GM12878 (cell line): ENCODE measurements at regions not wholly inside any gene's neighbourhood (a gene's known extent, or its start where the extent isn't known, plus 50 kb on each side); places are given as distances from the start of the nearest gene placed in this dataset.

Experiments used
- ATAC-seq: fragments of 200-7000 bp; cut with Tn5 transposase; 3 replicates; pipeline ENCODE4 v1.9.1; 2020; ENCODE audit warnings: mild to moderate bottlenecking, moderate library complexity
- BruUV-seq: library from RNA; stranded (reverse); fragments of 400-500 nt; replicated peaks from 2 replicates; lab custom pipeline; 2021; lab: Mats Ljungman, UMichigan
- CTCF ChIA-PET: fragments of 300-600 bp; sonication (Branson Sonifier 250); formaldehyde crosslinking; extraction: SDS; loops from one replicate; lab custom pipeline; 2021; ENCODE audit warnings: inconsistent platforms; lab: Yijun Ruan, JAX
- POLR2A ChIA-PET: fragments of 350-600 bp; formaldehyde crosslinking; extraction: SDS; loops from one replicate; lab custom pipeline; 2021; ENCODE audit warnings: inconsistent platforms; lab: Charles Lee
- RAD21 ChIA-PET: fragments of 300-600 bp; sonication (Branson Sonifier 250); formaldehyde crosslinking; loops from one replicate; lab custom pipeline; 2023; ENCODE audit warnings: antibody characterized with exemption; ENCODE audit not compliant: unreplicated experiment; lab: Charles Lee
- SMC1A ChIA-PET: fragments of 300-600 bp; sonication (Branson Sonifier 250); formaldehyde crosslinking; loops from one replicate; lab custom pipeline; 2023; ENCODE audit not compliant: unreplicated experiment, uncharacterized antibody; lab: Charles Lee
- DNase-seq: peaks from one replicate; pipeline ENCODE4 v3.0.0-alpha.2; 2011; ENCODE audit warnings: low read depth, low spot score
- FAIRE-seq: peaks from 3 replicates; lab custom pipeline; 2011; peaks lifted over from hg19 to GRCh38; lab: Jason Lieb, UNC
- H2AFZ ChIP-seq: 2 replicates; pipeline ENCODE4 v1.6.0; 2011; ENCODE audit warnings: low read depth, low read length, control low read depth; ENCODE audit not compliant: control insufficient read depth
- H3K27ac ChIP-seq: 2 replicates; pipeline ENCODE4 v1.5.1; 2011; ENCODE audit warnings: control low read depth; ENCODE audit not compliant: control insufficient read depth, insufficient read depth
- H3K27me3 ChIP-seq, 2 experiments: replicated peaks in 1 of 2; 2 replicates each; pipeline versions ENCODE4 v1.6.0 to v1.6.1; 2011; ENCODE audit warnings: low read length in 1 of 2; ENCODE audit not compliant: control insufficient read depth in 2 of 2, insufficient read depth in 2 of 2
- H3K36me3 ChIP-seq, 2 experiments: 2 replicates each; pipeline ENCODE4 v1.5.1; 2011; ENCODE audit warnings: low read length in 1 of 2; ENCODE audit not compliant: control insufficient read depth in 2 of 2, insufficient read depth in 2 of 2
- H3K4me1 ChIP-seq: 2 replicates; pipeline ENCODE4 v1.6.1; 2011; ENCODE audit warnings: mild to moderate bottlenecking, low read length, moderate library complexity, mixed read lengths; ENCODE audit not compliant: control insufficient read depth, insufficient read depth
- H3K4me2 ChIP-seq: 2 replicates; pipeline ENCODE4 v1.6.0; 2011; ENCODE audit warnings: control low read depth; ENCODE audit not compliant: control insufficient read depth, insufficient read depth
- H3K4me3 ChIP-seq: fragments of 200-600 bp; sonication (generic); 2 replicates; pipeline ENCODE4 v1.5.1; 2016
- H3K79me2 ChIP-seq: 2 replicates; pipeline ENCODE4 v1.6.0; 2011; ENCODE audit warnings: low read length; ENCODE audit not compliant: control insufficient read depth, insufficient read depth
- H3K9ac ChIP-seq: 2 replicates; pipeline ENCODE4 v1.8.0; 2011; ENCODE audit warnings: low read length, control low read depth, mixed read lengths; ENCODE audit not compliant: control insufficient read depth, insufficient read depth
- H3K9me3 ChIP-seq: replicated peaks from 3 replicates; pipeline ENCODE4 v1.5.1; 2011; ENCODE audit warnings: mild to moderate bottlenecking, low read length; ENCODE audit not compliant: control insufficient read depth, insufficient read depth
- H4K20me1 ChIP-seq: 2 replicates; pipeline ENCODE4 v1.6.0; 2011; ENCODE audit not compliant: control insufficient read depth, insufficient read depth
- BCL3 ChIP-seq: IDR thresholded peaks from 2 replicates; pipeline ENCODE4 v1.6.1; 2011; ENCODE audit warnings: borderline replicate concordance, low read depth, mild to moderate bottlenecking, moderate library complexity, low read length; ENCODE audit not compliant: insufficient read depth, poor library complexity, severe bottlenecking
- CBX3 ChIP-seq: fragments of 200-600 bp; sonication (generic); IDR thresholded peaks from 2 replicates; pipeline ENCODE4 v1.6.1; 2016; ENCODE audit warnings: low read depth, borderline replicate concordance
- PAX8 ChIP-seq: fragments of 450-650 bp; IDR thresholded peaks from 2 replicates; pipeline ENCODE4 v1.6.1; 2017; ENCODE audit warnings: mild to moderate bottlenecking, moderate library complexity
- SRF ChIP-seq, 2 experiments: IDR thresholded peaks; 2 replicates each; pipeline ENCODE4 v1.6.1; 2011; ENCODE audit warnings: low read depth in 2 of 2, low read length in 2 of 2, mild to moderate bottlenecking in 1 of 2, moderate library complexity in 1 of 2
- WRNIP1 ChIP-seq: IDR thresholded peaks from 2 replicates; pipeline ENCODE4 v1.6.1; 2011; ENCODE audit warnings: low read depth, low read length, improper control_type of control experiment, borderline replicate concordance
- ZNF24 ChIP-seq: fragments of 450-650 bp; IDR thresholded peaks from 2 replicates; pipeline ENCODE4 v1.6.1; 2017; ENCODE audit warnings: antibody characterized with exemption, mild to moderate bottlenecking
- WGBS: methylation state at CpG from one replicate; pipeline ENCODE4 v1.1.6; 2016; ENCODE audit warnings: low lambda C conversion rate; ENCODE audit not compliant: insufficient replicate concordance, insufficient coverage; ENCODE audit errors: missing lambda C conversion rate; 5-methylcytosine and 5-hydroxymethylcytosine counted together
- in situ Hi-C: fragments of 300-500 bp; cut with MboI; formaldehyde crosslinking; loops from 9 replicates; pipeline ENCODE4 v1.14.3; 2018; ENCODE audit warnings: mixed read lengths
- intact Hi-C: fragments of 100-400 bp; cut with micrococcal nuclease; formaldehyde crosslinking; loops from one replicate; pipeline ENCODE4 v1.14.2; 2022; ENCODE audit not compliant: unreplicated experiment
- TF ChIP-seq, protein P1 (sequence below): fragments of 450-650 bp; IDR thresholded peaks from 2 replicates; pipeline ENCODE4 v1.6.1; 2014; ENCODE audit warnings: mild to moderate bottlenecking

DNA sequence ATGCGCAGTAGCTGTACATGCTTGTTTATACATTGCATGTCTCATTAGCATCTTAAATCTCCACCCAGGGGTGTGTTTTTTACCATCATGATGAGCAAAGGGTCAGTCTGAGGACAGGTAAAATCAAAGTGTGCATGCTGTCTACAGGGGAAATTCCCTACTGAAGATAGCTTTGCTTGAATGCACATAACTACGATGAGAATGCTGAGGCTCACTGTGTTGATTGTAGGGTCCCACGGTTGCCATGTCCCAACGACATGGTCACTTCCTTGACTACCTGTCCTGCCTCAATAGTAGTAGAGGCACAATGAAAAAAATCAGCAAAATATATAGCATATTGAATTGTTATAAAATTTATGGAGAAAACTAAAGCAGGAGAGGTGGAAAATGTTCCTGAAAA lies 95.6 kb upstream of the TUSC1 start:
- in situ Hi-C loops, result no loop called here

More for the DNA sequence above, 95.6 kb upstream of the TUSC1 start:
- Histone ChIP-seq H3K27ac (no peak overlapping the region), H3K4me3 (no peak overlapping the region), H2AFZ (no peak overlapping the region), H3K4me1 (no peaks in the 10 kb centered on the region), H3K27me3 (no peaks in the 10 kb centered on the region), H4K20me1 (no peaks in the 10 kb centered on the region), H3K9me3 (no peaks in the 10 kb centered on the region), H3K36me3 (no peaks in the 10 kb centered on the region), H3K79me2 (no peaks in the 10 kb centered on the region), H3K4me2 (no peak overlapping the region), H3K9ac (no peak overlapping the region)
- intact Hi-C loops, result no loop called here
- 1% methylated on average over 4 of the region's 4 CpGs for whole genome bisulfite sequencing
- ChIA-PET CTCF (no interaction called here), SMC1A (no interaction called here), RAD21 (no interaction called here), POLR2A (no interaction called here)
- no peak for FAIRE-seq
- ATAC-seq, result no peak
- no peak for DNase-seq
- TF ChIP-seq ZNF24 (no peak), CBX3 (no peak), WRNIP1 (no peak), SRF (IDR thresholded peaks at IDR 0.05; ENCODE audit: low read depth in 2 of 2, low read length in 2 of 2) (no peak), PAX8 (no peak), BCL3 (no peak)
- TF ChIP-seq, protein P1, sequence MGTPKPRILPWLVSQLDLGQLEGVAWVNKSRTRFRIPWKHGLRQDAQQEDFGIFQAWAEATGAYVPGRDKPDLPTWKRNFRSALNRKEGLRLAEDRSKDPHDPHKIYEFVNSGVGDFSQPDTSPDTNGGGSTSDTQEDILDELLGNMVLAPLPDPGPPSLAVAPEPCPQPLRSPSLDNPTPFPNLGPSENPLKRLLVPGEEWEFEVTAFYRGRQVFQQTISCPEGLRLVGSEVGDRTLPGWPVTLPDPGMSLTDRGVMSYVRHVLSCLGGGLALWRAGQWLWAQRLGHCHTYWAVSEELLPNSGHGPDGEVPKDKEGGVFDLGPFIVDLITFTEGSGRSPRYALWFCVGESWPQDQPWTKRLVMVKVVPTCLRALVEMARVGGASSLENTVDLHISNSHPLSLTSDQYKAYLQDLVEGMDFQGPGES, result no peak
- BruUV-seq, result no TSS peak
